ENCODE measurements at regions not wholly inside any gene's neighbourhood (a gene's known extent, or its start where the extent isn't known, plus 50 kb on each side); places are given as distances from the start of the nearest gene placed in this dataset.
A peak's percentile ranks its signal among the peaks of the same experiment; 100 is the strongest.

- H3K27ac Mint-ChIP-seq: no peak overlapping the region
- no peak for DNase-seq
- H3K27me3 Mint-ChIP-seq: peaks cover 2% of the 10 kb centered on the region
- H3K36me3 Mint-ChIP-seq (ENCODE audit: low read depth): no peaks in the 10 kb centered on the region
- H3K4me1 Mint-ChIP-seq: no peaks in the 10 kb centered on the region
- no peaks in the 10 kb centered on the region for H3K9me3 Mint-ChIP-seq
- no peak for ATAC-seq
- H3K4me3 Mint-ChIP-seq: no peak overlapping the region
Observed at GRCh38 chr4:15254236-15254880, 173.5 kb upstream of the C1QTNF7 start.

DNA sequence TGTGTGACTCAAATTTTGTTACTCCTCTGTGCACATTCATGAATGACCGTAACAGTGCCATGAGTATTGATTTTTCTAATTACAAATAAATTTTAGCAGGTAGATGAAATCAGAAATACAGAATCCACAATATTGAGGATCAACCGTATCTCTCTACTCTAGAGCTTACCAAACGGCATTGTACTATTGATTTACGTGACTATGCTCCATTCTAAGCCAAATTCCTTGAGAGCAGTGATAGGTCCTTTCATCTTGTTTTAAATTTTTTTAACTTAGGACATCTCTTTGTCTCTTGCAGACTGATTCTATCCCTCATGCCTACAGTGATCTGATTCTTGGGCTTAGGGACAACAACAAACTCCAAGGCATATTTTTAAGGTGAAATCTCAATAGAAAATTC lies 172.3 kb upstream of the C1QTNF7 start:
- DNase-seq (no peak), ATAC-seq (no peak)
- Mint-ChIP-seq H3K4me3 (no peak overlapping the region), H3K36me3 (ENCODE audit: low read depth) (no peaks in the 10 kb centered on the region), H3K27ac (no peak overlapping the region), H3K9me3 (no peaks in the 10 kb centered on the region), H3K27me3 (peaks cover 2% of the 10 kb centered on the region), H3K4me1 (no peaks in the 10 kb centered on the region)

- DNase-seq (no peak), ATAC-seq (no peak)
- no peaks in the 10 kb centered on the region for H3K36me3 Mint-ChIP-seq (ENCODE audit: low read depth)
- no peaks in the 10 kb centered on the region for H3K4me1 Mint-ChIP-seq
- no peak overlapping the region for H3K4me3 Mint-ChIP-seq
- H3K9me3 Mint-ChIP-seq: peaks cover 15% of the 10 kb centered on the region
- H3K27me3 Mint-ChIP-seq: peaks cover 2% of the 10 kb centered on the region
- H3K27ac Mint-ChIP-seq: no peak overlapping the region
Observed at GRCh38 chr4:15260758-15261157, 167.1 kb upstream of the C1QTNF7 start.

DNA sequence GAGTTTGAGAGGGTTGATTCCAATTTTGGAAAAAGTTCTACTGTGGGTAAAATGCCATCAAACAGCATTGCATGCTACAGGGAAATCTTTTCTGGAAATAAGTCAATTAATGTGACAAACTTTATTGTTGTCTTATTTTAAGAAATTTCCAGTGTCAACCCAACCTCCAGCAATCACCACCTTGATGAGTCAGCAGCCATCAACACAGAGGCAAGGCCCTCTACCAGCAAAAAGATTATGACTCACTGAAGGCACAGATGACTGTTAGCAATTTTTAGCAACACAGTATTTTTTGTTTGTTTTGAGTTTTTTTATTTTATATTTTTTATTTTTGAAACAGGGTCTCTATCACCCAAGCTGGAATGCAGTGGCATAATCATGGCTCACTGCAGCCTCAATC lies 165.4 kb upstream of the C1QTNF7 start:
- H3K9me3 Mint-ChIP-seq: peaks cover 25% of the 10 kb centered on the region
- no peak overlapping the region for H3K4me3 Mint-ChIP-seq
- no peak for DNase-seq
- H3K27ac Mint-ChIP-seq: no peak overlapping the region
- no peaks in the 10 kb centered on the region for H3K36me3 Mint-ChIP-seq (ENCODE audit: low read depth)
- H3K27me3 Mint-ChIP-seq: peaks cover 2% of the 10 kb centered on the region
- peak; percentile 33 for ATAC-seq
- no peaks in the 10 kb centered on the region for H3K4me1 Mint-ChIP-seq

DNA sequence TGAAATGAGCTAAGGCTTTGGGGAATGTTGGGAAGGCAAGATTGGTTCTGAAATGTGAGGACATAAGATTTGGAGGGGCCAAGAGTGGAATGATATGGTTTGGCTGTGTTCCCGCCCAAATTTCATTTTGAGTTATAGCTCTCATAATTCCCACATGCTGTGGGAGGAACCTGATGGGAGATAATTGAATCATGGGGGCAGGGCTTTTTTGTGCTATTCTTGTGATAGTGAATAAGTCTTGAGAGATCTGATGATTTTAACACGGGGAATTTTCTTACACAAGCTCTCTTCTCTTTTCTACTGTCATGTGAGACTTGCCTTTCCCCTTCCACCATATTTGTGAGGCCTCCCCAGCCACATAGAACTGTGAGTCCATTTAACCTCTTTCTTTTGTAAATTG lies 157.6 kb upstream of the C1QTNF7 start:
- Mint-ChIP-seq H3K4me3 (no peak overlapping the region), H3K36me3 (ENCODE audit: low read depth) (peaks cover 12% of the 10 kb centered on the region), H3K9me3 (peaks cover 44% of the 10 kb centered on the region), H3K27ac (no peak overlapping the region), H3K27me3 (peaks cover 2% of the 10 kb centered on the region), H3K4me1 (no peaks in the 10 kb centered on the region)
- DNase-seq: no peak
- no peak for ATAC-seq

DNA sequence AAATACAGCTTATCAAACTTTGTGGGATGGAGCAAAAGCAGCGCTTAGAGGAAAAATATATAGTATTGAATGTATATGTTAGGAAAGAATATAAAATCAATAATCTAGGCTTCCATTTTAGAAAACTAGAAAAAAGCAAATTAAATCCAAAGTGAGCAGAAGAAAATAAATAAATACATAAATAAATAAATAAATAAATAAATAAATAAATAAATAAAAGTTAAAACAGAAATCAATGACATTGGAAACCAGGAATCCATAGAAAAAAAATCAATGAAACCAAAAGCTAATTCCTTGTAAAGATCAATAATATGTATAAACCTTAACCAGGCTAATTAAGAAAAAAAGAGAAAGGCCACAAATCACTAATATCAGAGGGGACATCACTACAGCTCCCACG lies 141.8 kb upstream of the C1QTNF7 start:
- no peak overlapping the region for H3K4me3 Mint-ChIP-seq
- H3K4me1 Mint-ChIP-seq: no peaks in the 10 kb centered on the region
- no peak overlapping the region for H3K27ac Mint-ChIP-seq
- ATAC-seq: no peak
- H3K36me3 Mint-ChIP-seq (ENCODE audit: low read depth): no peaks in the 10 kb centered on the region
- no peaks in the 10 kb centered on the region for H3K27me3 Mint-ChIP-seq
- no peaks in the 10 kb centered on the region for H3K9me3 Mint-ChIP-seq
- DNase-seq: no peak

DNA sequence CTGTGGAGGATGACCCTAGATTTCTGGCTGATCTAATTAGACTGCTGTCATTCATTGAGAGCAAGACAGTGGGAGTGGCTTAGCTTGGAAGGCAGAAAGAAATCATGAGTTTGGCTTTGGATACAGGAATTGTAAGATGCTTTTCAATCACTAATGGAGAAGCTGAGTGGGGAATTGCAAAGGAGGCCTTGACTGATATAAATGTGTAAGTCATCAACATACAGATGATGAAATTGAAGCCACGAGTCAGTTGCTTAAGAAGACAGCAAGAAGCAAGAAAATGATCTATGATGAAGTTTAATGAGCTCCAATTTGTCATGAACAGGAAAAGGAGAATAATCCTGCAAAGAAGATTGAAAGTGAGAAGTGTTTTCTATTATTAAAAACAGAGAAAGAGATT lies 136.7 kb upstream of the C1QTNF7 start:
- Mint-ChIP-seq H3K27ac (no peak overlapping the region), H3K36me3 (ENCODE audit: low read depth) (no peaks in the 10 kb centered on the region), H3K4me1 (peaks cover 2% of the 10 kb centered on the region), H3K27me3 (no peaks in the 10 kb centered on the region), H3K4me3 (no peak overlapping the region), H3K9me3 (no peaks in the 10 kb centered on the region)
- DNase-seq: no peak
- ATAC-seq: no peak

GRCh38 chr4:15293711-15294110 lies 134.1 kb upstream of the C1QTNF7 start:
- Mint-ChIP-seq H3K27ac (no peak overlapping the region), H3K36me3 (ENCODE audit: low read depth) (no peaks in the 10 kb centered on the region), H3K4me1 (peaks cover 2% of the 10 kb centered on the region), H3K4me3 (no peak overlapping the region), H3K27me3 (no peaks in the 10 kb centered on the region), H3K9me3 (no peaks in the 10 kb centered on the region)
- peak; percentile 75 for ATAC-seq
- DNase-seq: no peak

DNA sequence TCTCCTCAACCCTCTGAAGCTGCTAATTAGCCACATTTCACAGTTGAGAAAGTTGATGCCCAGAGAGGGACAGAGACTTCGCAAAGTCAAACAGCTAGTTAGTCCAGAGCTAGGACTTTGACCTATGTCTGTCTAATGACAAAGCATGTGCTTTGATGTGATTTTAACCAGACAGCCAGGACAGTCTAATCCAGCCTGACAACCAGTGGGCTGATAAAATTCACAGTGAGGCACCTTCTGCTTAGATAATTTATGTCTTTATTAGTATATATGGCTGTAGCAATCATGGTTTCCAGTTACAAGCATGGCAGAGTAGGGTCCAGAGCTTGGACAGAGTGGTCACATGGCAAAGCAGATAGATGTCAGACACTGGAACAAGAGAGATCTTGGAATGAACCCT lies 133.6 kb upstream of the C1QTNF7 start:
- Mint-ChIP-seq H3K9me3 (no peaks in the 10 kb centered on the region), H3K36me3 (ENCODE audit: low read depth) (no peaks in the 10 kb centered on the region), H3K4me1 (peaks cover 2% of the 10 kb centered on the region), H3K27me3 (no peaks in the 10 kb centered on the region), H3K27ac (no peak overlapping the region), H3K4me3 (no peak overlapping the region)
- ATAC-seq (no peak), DNase-seq (no peak)

DNA sequence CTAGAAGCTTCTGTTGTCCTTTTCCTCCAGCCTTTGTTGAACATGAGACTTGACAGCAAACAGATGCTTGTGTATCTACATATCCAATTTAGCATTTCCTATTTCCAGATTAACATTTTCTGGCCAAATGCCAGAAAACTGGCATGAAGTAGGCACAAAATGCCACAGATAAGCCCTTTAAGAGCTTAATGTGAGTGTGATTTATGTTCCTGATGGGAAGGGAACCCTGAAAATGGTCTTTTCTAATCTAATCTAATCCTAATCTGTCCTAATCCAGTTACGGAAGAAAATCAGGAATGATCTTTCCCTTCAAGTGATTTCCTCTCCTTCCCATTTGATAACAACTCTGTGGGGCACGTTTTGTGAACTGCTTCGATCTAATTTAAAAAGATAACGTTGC lies 133.0 kb upstream of the C1QTNF7 start:
- DNase-seq: no peak
- no peak for ATAC-seq
- no peaks in the 10 kb centered on the region for H3K9me3 Mint-ChIP-seq
- peaks cover 2% of the 10 kb centered on the region for H3K4me1 Mint-ChIP-seq
- no peak overlapping the region for H3K27ac Mint-ChIP-seq
- no peaks in the 10 kb centered on the region for H3K27me3 Mint-ChIP-seq
- H3K36me3 Mint-ChIP-seq (ENCODE audit: low read depth): no peaks in the 10 kb centered on the region
- H3K4me3 Mint-ChIP-seq: no peak overlapping the region

- Mint-ChIP-seq H3K27me3 (no peaks in the 10 kb centered on the region), H3K27ac (no peak overlapping the region), H3K36me3 (ENCODE audit: low read depth) (no peaks in the 10 kb centered on the region), H3K4me1 (peaks cover 2% of the 10 kb centered on the region), H3K9me3 (no peaks in the 10 kb centered on the region), H3K4me3 (no peak overlapping the region)
- no peak for DNase-seq
- no peak for ATAC-seq
Observed at GRCh38 chr4:15295421-15296162, 132.2 kb upstream of the C1QTNF7 start.

- Mint-ChIP-seq H3K27ac (no peak overlapping the region), H3K36me3 (ENCODE audit: low read depth) (no peaks in the 10 kb centered on the region), H3K4me1 (peaks cover 2% of the 10 kb centered on the region), H3K4me3 (no peak overlapping the region), H3K9me3 (no peaks in the 10 kb centered on the region), H3K27me3 (no peaks in the 10 kb centered on the region)
- no peak for DNase-seq
- ATAC-seq: no peak
Observed at GRCh38 chr4:15297344-15297743, 130.5 kb upstream of the C1QTNF7 start.

GRCh38 chr4:15299627-15300026 lies 128.2 kb upstream of the C1QTNF7 start:
- H3K4me1 Mint-ChIP-seq: no peaks in the 10 kb centered on the region
- no peak for ATAC-seq
- no peaks in the 10 kb centered on the region for H3K36me3 Mint-ChIP-seq (ENCODE audit: low read depth)
- no peak for DNase-seq
- H3K27me3 Mint-ChIP-seq: no peaks in the 10 kb centered on the region
- no peak overlapping the region for H3K27ac Mint-ChIP-seq
- no peaks in the 10 kb centered on the region for H3K9me3 Mint-ChIP-seq
- H3K4me3 Mint-ChIP-seq: no peak overlapping the region

DNA sequence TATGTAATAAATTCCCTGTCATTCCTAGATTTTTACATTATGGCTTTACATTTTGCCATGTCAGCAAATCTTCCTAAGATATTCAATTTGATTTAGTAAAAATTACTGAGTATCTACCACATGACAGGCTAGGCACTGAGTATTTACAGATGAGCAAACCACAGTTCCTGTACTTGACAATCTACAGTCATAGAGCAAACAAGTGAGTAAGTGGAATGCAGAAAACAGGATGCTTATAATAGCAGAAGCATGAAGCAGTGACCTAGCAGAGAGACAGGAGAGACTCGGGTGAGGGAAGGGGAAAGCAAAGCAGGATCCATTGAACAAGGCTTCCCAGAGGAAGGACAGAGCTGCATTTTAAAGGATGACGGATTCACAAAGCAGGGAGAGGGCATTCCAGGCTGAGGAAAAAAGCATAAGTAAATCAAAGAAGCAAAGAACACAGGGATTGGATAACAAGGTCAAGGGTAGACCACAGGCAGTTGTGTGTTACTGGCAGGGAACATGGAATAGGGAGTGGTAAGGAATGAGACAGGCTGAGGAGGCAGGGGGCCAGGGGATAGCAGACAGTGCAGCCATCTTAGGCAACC lies 124.7 kb upstream of the C1QTNF7 start:
- Mint-ChIP-seq H3K27ac (no peak overlapping the region), H3K9me3 (no peaks in the 10 kb centered on the region), H3K4me1 (no peaks in the 10 kb centered on the region), H3K27me3 (peaks cover 2% of the 10 kb centered on the region), H3K4me3 (no peak overlapping the region), H3K36me3 (ENCODE audit: low read depth) (no peaks in the 10 kb centered on the region)
- ATAC-seq: no peak
- no peak for DNase-seq

GRCh38 chr4:15314974-15315373 lies 112.9 kb upstream of the C1QTNF7 start:
- H3K36me3 Mint-ChIP-seq (ENCODE audit: low read depth): no peaks in the 10 kb centered on the region
- no peak overlapping the region for H3K27ac Mint-ChIP-seq
- H3K4me3 Mint-ChIP-seq: no peak overlapping the region
- H3K27me3 Mint-ChIP-seq: peaks cover 2% of the 10 kb centered on the region
- H3K4me1 Mint-ChIP-seq: no peaks in the 10 kb centered on the region
- ATAC-seq (no peak), DNase-seq (no peak)
- H3K9me3 Mint-ChIP-seq: peaks cover 6% of the 10 kb centered on the region
